Common myeloid progenitor, CD34-positive (primary cell): ENCODE measurements at regions not wholly inside any gene's neighbourhood (a gene's known extent, or its start where the extent isn't known, plus 50 kb on each side); places are given as distances from the start of the nearest gene placed in this dataset.

ENCODE experiments used
- CTCF ChIA-PET: fragments of 350-600 bp; sonication (Branson Sonifier 250); formaldehyde crosslinking; loops from one replicate; lab custom pipeline; 2021; ENCODE audit warnings: antibody characterized with exemption; lab: Charles Lee
- POLR2A ChIA-PET: fragments of 350-600 bp; sonication (Branson Sonifier 250); formaldehyde crosslinking; loops from one replicate; lab custom pipeline; 2021; ENCODE audit warnings: antibody characterized with exemption; lab: Charles Lee
- DNase-seq, 3 donors: peaks; one replicate each; pipeline versions ENCODE4 v3.0.0 to v3.0.0-alpha.2; 2013
- H3K27ac ChIP-seq, 2 experiments: 1 replicate in 1 of 2; 2 replicates in 1 of 2; pipeline ENCODE4 v1.7.0; 2013; ENCODE audit warnings: inconsistent platforms in 2 of 2, low read length in 2 of 2, mild to moderate bottlenecking in 2 of 2, low read depth in 1 of 2, moderate library complexity in 1 of 2; ENCODE audit not compliant: severe bottlenecking in 2 of 2, insufficient read depth in 1 of 2, poor library complexity in 1 of 2
- H3K27me3 ChIP-seq, 5 experiments: replicated peaks in 2 of 5; 1 replicate in 3 of 5; 2 replicates in 2 of 5; pipeline versions ENCODE4 v1.6.1 to v1.7.0; 2013; ENCODE audit warnings: low read length in 4 of 5, mild to moderate bottlenecking in 2 of 5, moderate library complexity in 2 of 5, inconsistent platforms in 1 of 5; ENCODE audit not compliant: insufficient read depth in 5 of 5, control insufficient read depth in 4 of 5
- H3K36me3 ChIP-seq, 4 experiments: 1 replicate in 2 of 4; 2 replicates in 2 of 4; pipeline versions ENCODE4 v1.6.1 to v1.7.0; 2013; ENCODE audit warnings: low read length in 3 of 4, control low read depth in 1 of 4, mild to moderate bottlenecking in 1 of 4; ENCODE audit not compliant: control insufficient read depth in 4 of 4, insufficient read depth in 4 of 4
- H3K4me1 ChIP-seq, 4 experiments: 1 replicate in 3 of 4; 2 replicates in 1 of 4; pipeline versions ENCODE4 v1.6.1 to v1.7.1; 2013; ENCODE audit warnings: low read length in 3 of 4, mild to moderate bottlenecking in 3 of 4, control low read depth in 1 of 4, inconsistent platforms in 1 of 4, moderate library complexity in 1 of 4; ENCODE audit not compliant: control insufficient read depth in 4 of 4, insufficient read depth in 4 of 4; ENCODE audit errors: control extremely low read depth in 1 of 4
- H3K4me3 ChIP-seq, 7 experiments: 1 replicate in 4 of 7; 2 replicates in 3 of 7; pipeline versions ENCODE4 v1.5.1 to v1.7.0; 2013; ENCODE audit warnings: mild to moderate bottlenecking in 7 of 7, low read length in 6 of 7, moderate library complexity in 6 of 7, inconsistent platforms in 2 of 7, low read depth in 2 of 7, control low read depth in 1 of 7; ENCODE audit not compliant: insufficient read depth in 4 of 7, control insufficient read depth in 1 of 7; ENCODE audit errors: extremely low read depth in 1 of 7
- H3K9me3 ChIP-seq, 5 experiments: 1 replicate in 4 of 5; 2 replicates in 1 of 5; pipeline versions ENCODE4 v1.6.1 to v1.7.1; 2013; ENCODE audit warnings: low read length in 4 of 5, mild to moderate bottlenecking in 2 of 5, inconsistent platforms in 1 of 5, low read depth in 1 of 5, moderate library complexity in 1 of 5; ENCODE audit not compliant: control insufficient read depth in 4 of 5, insufficient read depth in 2 of 5; ENCODE audit errors: control extremely low read depth in 1 of 5
- WGBS: methylation state at CpG from one replicate; pipeline ENCODE4 v1.1.5; 2013; ENCODE audit not compliant: insufficient coverage; 5-methylcytosine and 5-hydroxymethylcytosine counted together

DNA sequence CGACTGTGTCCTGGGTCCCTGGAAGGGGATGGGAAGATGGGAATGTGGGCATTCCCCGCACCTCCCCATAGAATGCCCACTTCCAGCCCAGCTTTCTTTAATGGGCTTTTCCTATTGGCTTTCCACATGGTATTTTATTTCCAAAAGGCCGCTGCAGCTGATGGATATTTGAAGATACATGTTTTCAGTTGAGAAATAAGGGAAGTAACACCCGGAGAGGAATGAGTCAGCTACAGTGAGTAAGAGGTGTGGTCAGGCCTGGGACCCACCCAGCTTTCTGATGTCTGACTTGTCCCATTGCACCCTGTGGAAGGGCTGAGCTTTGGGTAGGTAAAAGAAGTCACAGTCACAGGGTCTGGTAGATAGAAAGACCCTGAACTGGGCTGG, 476.9 kb downstream of the MIAT start:
- peak overlapping the region; percentile 55 to 67 for H3K27ac ChIP-seq
- WGBS, result 0% methylated on average over 2 of the region's 4 CpGs
- no peaks in the 10 kb centered on the region for H3K36me3 ChIP-seq
- peaks cover 3 to 39% (median 30%) of the 10 kb centered on the region in 4 experiments for H3K4me1 ChIP-seq
- no peaks in the 10 kb centered on the region for H3K27me3 ChIP-seq
- ChIA-PET CTCF (interaction anchor here (1.1 kb wide), 2 partner anchors 16 to 17 kb away, joined by 3 to 5 read pairs; no protein-coding TSS in a partner anchor), POLR2A (interaction anchor here (0.6 to 1.0 kb wide), 2 partner anchors 21 to 636 kb away, joined by 3 read pairs; no protein-coding TSS in a partner anchor)
- H3K9me3 ChIP-seq, result peaks cover 0 to 8% (median 2%) of the 10 kb centered on the region in 5 experiments
- peak; percentile 85 to 97 (median 96) for DNase-seq
- H3K4me3 ChIP-seq, result peak overlapping the region in 1 of 7 experiments; percentile 2

DNA sequence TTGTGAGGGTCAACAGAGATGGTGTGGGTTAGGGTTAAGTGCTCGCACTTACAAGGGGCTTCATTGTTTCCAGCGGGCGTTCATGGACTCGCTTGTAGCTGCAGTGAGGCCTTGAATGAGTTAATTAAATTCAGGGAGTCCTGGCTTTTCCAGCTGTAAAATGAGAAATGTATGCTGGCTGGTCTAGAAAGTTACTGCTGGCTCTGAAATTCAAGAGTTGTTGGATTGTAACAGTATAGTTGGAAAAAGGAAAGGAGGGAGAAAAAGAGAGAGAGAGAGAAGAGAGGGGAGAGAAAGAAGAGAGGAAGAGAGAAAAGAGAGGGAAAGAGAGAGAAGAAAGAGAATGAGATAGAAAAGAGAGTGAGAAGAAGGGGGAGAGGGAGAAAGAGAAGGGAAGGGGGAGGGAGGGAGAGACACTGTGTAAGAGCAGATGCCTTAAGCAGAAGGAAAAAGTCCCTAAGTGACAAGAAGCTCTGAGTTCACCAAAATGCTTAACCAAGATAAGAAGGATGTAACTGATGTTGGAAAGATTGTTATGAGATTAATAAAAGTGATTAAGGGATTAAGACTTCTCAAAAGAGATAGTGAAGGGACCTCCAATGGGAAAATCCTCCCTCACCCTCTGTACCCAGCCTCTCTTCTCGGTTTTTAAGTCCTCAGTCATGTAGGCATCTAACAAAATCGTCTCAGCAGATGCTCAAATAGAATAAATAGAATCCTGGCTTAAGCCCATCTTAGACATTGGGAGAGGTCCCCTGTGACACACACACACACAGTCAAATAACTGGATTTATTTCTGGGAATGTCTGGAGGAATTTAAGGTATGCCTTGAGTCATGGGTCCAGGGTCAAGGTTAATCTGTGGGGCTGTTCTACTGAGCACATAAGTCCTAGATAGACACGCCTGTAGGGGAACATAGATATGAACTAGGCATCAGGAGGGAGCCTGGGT, 477.9 kb downstream of the MIAT start:
- Histone ChIP-seq H3K4me1 (peaks cover 3 to 39% (median 29%) of the 10 kb centered on the region in 4 experiments), H3K27ac (no peak overlapping the region), H3K36me3 (no peaks in the 10 kb centered on the region), H3K9me3 (peaks cover 0 to 8% (median 2%) of the 10 kb centered on the region in 5 experiments), H3K27me3 (no peaks in the 10 kb centered on the region), H3K4me3 (no peak overlapping the region)
- ChIA-PET POLR2A (no interaction called here), CTCF (interaction anchor here (0.6 kb wide), 1 partner anchor 23 kb away, joined by 3 read pairs; no protein-coding TSS in a partner anchor)
- peak in 2 of 3 donors; percentile 55 to 58 for DNase-seq
- WGBS, result 100% methylated on average over 7 of the region's 7 CpGs

DNA sequence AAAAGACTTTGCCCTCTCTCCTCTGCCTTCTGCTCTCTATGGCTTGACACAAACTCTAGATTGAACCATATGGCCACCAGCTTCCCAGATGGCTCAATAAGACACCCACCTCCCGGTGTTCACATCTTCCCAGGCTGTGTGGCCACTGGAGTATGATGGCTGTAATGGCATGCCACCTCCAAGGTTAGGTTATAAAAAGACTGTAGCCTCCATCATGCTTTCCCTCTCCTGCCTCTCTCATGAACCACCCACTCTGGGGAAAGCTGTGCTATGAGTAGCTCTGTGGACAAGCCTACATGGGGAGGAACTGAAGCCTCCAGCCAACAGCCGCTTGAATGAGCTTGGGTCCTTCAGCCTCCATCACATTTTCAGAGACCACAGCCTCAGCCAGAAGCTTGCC, 479.2 kb downstream of the MIAT start:
- Histone ChIP-seq H3K9me3 (peaks cover 0 to 8% (median 2%) of the 10 kb centered on the region in 5 experiments), H3K4me1 (peaks cover 3 to 39% (median 29%) of the 10 kb centered on the region in 4 experiments), H3K27ac (no peak overlapping the region), H3K4me3 (no peak overlapping the region), H3K36me3 (no peaks in the 10 kb centered on the region), H3K27me3 (no peaks in the 10 kb centered on the region)
- DNase-seq, result no peak
- WGBS, result no CpG with 5 or more reads among the region's 2 CpGs
- ChIA-PET POLR2A (no interaction called here), CTCF (interaction anchor here (0.9 to 2.0 kb wide), 3 partner anchors 13 to 18 kb away, joined by 3 to 7 read pairs (median 3); no protein-coding TSS in a partner anchor)

DNA sequence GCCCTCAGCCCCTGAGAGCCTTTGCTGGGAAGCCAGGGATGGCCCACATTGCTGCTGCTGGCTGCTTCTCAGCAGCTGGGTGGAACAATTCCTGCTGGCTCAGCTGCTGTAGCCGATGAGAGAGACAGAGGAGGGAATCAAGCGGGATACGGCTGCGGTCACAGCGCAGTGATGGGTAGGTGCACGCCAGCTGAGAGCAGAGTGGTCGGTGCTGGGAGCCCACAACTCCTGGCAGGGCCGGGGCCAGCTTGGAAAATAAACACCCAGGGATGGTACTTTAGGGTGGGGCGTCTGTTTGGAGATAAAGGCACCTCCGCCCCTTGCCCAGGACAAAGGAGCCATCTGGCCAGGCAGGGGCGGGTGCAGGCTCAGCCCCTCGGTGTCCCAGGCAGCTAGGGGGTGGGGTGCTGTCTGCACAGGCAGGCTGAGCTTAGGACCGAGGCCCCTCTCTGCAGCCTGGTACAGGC, 480.5 kb downstream of the MIAT start:
- WGBS, result 89% methylated on average over 13 of the region's 13 CpGs
- CTCF ChIA-PET, result interaction anchor here (1.0 to 2.0 kb wide), 2 partner anchors 11 to 86 kb away, joined by 3 to 7 read pairs; no protein-coding TSS in a partner anchor
- POLR2A ChIA-PET, result no interaction called here
- Histone ChIP-seq H3K4me1 (peaks cover 0 to 28% (median 24%) of the 10 kb centered on the region in 4 experiments), H3K9me3 (peaks cover 0 to 8% (median 2%) of the 10 kb centered on the region in 5 experiments), H3K4me3 (no peak overlapping the region), H3K36me3 (no peaks in the 10 kb centered on the region), H3K27ac (no peak overlapping the region), H3K27me3 (no peaks in the 10 kb centered on the region)
- DNase-seq, result no peak

DNA sequence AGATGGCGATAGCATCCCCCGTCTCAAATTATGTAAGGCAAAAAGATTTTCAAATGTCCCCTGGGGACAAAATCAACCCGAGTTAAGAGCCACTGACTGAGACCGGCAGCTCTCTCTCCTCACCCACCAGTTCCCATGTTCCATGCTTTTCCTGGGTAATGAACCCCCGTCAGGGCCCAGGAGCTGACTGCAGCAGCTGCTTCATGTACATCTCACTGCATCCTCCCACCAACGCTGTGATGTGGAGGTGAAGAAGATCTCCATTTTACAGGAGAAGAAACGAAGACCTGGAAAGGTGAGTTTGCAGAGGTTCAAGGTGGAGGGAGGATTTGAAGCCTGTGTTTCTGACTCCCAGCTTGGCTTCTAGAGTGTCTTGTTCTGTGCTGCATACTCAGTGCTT, 481.1 kb downstream of the MIAT start:
- WGBS, result 100% methylated on average over 4 of the region's 7 CpGs
- H3K27ac ChIP-seq, result no peak overlapping the region
- no peaks in the 10 kb centered on the region for H3K36me3 ChIP-seq
- ChIA-PET POLR2A (no interaction called here), CTCF (interaction anchor here (1.0 to 2.0 kb wide), 3 partner anchors 11 to 86 kb away, joined by 3 to 7 read pairs (median 3); no protein-coding TSS in a partner anchor)
- peaks cover 0 to 8% (median 2%) of the 10 kb centered on the region in 5 experiments for H3K9me3 ChIP-seq
- DNase-seq, result no peak
- no peak overlapping the region for H3K4me3 ChIP-seq
- H3K4me1 ChIP-seq, result peaks cover 0 to 22% (median 19%) of the 10 kb centered on the region in 4 experiments
- H3K27me3 ChIP-seq, result no peaks in the 10 kb centered on the region

DNA sequence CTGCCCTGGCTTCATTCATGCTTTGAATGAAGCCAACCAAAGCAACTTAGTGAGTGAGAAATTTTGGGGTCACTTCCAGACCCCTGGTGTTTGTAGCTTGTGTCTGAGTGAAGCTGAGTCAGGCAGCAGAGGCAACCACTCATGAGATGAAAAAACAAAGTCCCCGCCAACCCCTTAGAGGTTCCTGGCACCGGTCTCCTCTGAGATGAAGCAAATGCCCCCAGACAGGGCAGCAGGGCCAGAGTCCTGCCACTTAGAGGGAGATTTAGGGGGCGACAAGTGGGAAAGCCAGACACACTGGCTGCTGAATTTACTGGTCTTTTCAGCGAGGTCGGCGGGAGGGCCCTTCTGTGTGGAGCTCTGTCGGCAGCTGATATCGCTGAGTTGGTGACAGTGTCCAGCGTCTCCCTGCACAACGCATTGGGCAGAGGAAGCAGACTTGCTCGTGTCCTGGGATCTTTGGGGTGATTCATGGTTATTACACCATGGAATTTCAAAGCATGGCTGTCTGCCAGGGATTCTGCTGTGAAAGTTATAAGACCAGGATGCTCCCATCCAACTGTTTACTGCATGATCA, 482.6 kb downstream of the MIAT start:
- ChIA-PET POLR2A (no interaction called here), CTCF (interaction anchor here (1.6 kb wide), 1 partner anchor 17 kb away, joined by 3 read pairs; no protein-coding TSS in a partner anchor)
- peaks cover 0 to 8% (median 2%) of the 10 kb centered on the region in 5 experiments for H3K9me3 ChIP-seq
- H3K27me3 ChIP-seq, result no peaks in the 10 kb centered on the region
- H3K27ac ChIP-seq, result no peak overlapping the region
- WGBS, result 98% methylated on average over 6 of the region's 11 CpGs
- no peaks in the 10 kb centered on the region for H3K36me3 ChIP-seq
- peaks cover 0 to 8% (median 3%) of the 10 kb centered on the region in 4 experiments for H3K4me1 ChIP-seq
- no peak for DNase-seq
- no peak overlapping the region for H3K4me3 ChIP-seq
